VCaP (cell line): ENCODE measurements at regions not wholly inside any gene's neighbourhood (a gene's known extent, or its start where the extent isn't known, plus 50 kb on each side); places are given as distances from the start of the nearest gene placed in this dataset.

ENCODE experiments used
- H3K27ac ChIP-seq: fragments of 450-650 bp; 2 replicates; pipeline ENCODE4 v1.5.1; 2017
- TF ChIP-seq, protein P1 (sequence below): fragments of 450-650 bp; conservative IDR thresholded peaks from 2 replicates; pipeline ENCODE4 v1.5.1; 2017; ENCODE audit warnings: mild to moderate bottlenecking, moderate library complexity

DNA sequence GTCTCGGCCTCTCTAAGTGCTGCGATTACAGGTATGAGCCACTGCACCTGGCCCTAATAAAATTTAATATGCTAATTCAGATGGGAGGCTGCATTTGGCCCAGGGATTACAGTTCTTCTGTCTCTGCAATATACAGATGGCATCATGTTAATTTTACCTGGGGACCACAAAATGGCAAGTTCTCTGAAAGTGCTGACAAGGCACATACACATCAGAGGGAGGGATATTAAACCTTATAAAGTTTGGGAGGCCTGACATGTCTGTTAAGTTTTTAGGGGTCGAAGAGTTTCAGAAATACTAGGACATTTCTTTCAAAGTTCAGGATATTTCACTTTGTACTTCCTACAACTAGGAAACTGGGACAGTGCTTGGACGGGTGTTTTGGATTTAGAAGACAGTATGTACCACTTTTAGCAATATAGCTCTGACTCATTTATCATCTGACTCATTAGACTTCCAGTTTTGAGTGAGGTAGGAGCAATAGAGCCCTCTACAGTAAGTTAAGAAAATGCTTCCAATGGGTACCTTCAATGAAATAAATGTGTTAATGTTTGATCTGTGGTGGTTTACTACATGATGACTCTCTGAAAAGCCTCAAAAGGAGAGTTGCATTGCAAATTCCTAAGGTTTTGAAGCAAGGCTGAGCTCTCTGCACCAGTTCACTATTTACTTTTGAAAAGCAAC lies 981.0 kb upstream of the HS3ST1 start:
- TF ChIP-seq, protein P1, sequence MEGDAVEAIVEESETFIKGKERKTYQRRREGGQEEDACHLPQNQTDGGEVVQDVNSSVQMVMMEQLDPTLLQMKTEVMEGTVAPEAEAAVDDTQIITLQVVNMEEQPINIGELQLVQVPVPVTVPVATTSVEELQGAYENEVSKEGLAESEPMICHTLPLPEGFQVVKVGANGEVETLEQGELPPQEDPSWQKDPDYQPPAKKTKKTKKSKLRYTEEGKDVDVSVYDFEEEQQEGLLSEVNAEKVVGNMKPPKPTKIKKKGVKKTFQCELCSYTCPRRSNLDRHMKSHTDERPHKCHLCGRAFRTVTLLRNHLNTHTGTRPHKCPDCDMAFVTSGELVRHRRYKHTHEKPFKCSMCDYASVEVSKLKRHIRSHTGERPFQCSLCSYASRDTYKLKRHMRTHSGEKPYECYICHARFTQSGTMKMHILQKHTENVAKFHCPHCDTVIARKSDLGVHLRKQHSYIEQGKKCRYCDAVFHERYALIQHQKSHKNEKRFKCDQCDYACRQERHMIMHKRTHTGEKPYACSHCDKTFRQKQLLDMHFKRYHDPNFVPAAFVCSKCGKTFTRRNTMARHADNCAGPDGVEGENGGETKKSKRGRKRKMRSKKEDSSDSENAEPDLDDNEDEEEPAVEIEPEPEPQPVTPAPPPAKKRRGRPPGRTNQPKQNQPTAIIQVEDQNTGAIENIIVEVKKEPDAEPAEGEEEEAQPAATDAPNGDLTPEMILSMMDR, result no peak
- H3K27ac ChIP-seq, result no peak overlapping the region

DNA sequence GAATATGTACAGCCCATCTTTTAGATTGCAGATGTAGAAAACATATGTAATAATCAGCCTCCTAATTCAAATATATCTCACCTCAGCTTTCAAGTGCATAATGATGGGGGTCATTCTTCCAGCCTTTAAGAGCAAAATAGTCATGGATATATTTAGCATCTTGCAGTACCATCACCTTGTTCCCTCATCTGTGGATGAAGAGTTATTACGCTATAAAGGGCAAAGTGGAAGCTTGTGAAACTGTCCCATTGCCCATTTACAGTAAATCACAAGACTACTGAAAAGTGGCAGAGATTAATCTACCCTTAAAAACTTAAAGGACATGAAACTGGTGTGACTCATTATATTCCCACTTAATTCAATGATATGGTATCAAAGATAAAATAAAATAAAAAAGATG lies 979.7 kb upstream of the HS3ST1 start:
- TF ChIP-seq, protein P1, result no peak
- H3K27ac ChIP-seq, result no peak overlapping the region

DNA sequence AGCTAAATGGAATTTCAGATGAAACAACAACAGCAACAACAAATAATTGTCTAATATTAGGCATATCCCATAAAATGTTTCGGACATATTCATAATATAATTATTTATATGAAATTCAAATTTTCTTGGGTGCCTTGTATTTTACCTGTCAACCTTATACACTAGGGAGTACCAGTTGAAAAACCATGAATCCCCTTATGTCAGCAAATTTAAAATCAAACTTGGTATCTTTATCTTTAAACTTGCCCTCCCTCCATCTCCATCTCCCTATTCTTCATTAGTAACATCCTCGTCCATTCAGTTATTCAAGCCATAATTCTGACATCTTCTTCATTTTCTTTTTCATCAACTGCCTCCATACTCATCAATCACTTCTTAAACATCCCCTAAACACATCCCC lies 974.5 kb upstream of the HS3ST1 start:
- TF ChIP-seq, protein P1, result no peak

DNA sequence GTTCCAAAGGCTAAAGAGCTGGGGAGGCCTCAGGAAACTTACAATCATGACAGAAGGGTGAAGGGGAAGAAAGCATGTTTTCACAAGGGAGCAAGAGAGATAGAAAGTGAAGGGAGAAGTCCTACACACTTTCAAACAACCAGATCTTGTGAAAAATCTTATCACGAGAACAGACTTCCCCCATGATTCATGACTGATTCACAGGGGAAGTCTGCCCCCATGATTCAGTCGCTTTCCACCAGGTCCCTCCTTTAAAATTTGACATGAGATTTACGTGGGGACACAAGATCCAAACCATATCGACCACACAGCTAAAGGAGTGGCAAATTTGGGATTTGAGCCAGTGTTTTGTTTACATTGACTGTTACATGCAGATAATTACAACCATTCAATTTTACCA lies 971.1 kb upstream of the HS3ST1 start:
- no peak overlapping the region for H3K27ac ChIP-seq
- TF ChIP-seq, protein P1, result no peak

More for the DNA sequence above, 974.5 kb upstream of the HS3ST1 start:
- H3K27ac ChIP-seq, result no peak overlapping the region

DNA sequence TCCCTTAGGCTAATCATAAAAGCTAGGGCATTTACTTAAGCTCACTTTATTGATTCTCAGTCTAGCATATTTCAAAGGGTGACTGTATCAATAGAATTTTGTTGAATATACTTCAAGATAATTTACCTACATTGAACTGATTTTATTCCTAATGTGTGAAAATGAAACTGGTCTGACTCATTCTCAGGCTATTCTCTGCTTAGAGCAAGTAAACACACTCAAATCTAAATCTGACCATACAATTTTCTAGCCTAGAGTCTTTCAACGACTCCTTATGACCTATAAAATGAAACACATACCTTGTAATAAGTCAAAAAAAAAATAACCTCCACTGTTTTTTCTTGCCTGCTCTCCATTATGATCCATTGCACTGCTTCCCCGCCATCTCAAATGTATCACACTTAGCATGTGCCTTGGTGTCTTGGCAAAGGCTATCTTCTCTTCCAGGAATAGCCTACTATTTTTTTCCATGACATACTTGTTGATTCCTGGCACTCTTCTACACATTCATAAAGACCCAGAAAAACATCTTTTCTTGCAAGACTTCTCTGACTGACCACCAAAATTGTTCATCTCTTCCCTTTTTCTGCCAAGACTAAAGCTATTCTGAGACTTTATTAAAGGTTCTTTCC lies 965.1 kb upstream of the HS3ST1 start:
- TF ChIP-seq, protein P1, result no peak

DNA sequence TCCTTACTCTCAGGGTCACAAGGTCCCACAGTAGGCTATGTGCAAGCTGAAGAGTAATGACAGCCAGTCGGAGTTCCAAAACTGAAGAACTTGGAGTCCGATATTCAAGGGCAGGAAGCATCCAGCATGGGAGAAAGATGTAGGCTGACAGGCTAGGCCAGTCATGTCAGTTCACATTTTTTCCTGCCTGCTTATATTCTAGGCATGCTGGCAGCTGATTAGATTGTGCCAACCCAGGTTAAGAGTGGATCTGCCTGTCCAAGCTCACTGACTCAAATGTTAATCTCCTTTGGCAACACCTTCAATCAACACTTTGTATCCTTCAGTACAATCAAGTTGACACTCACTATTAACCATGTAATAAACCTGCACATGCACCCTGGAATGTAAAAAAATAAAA lies 960.9 kb upstream of the HS3ST1 start:
- TF ChIP-seq, protein P1, result no peak
- H3K27ac ChIP-seq, result no peak overlapping the region

More for the DNA sequence above, 965.1 kb upstream of the HS3ST1 start:
- H3K27ac ChIP-seq, result no peak overlapping the region

DNA sequence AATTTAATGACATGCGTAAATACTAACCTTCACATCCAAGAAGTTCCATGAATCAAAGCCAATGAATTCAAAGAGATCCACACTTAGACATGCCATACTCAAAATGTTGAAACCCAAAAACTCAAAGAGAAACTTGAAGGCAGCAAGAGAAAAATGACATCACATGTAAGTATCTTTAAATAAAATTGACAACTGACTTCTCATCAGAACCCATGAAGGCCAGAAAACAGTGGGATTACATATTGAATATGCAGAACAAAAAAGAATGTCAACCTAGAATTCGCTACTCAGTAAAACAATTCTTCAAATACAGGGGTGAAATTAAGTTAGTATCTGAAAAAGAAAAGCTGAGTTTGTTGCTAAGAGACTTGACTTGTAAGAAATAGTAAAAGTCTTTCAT lies 953.9 kb upstream of the HS3ST1 start:
- TF ChIP-seq, protein P1, result no peak
- no peak overlapping the region for H3K27ac ChIP-seq
